GM18951 (cell line): ENCODE measurements at regions not wholly inside any gene's neighbourhood (a gene's known extent, or its start where the extent isn't known, plus 50 kb on each side); places are given as distances from the start of the nearest gene placed in this dataset.
"Not testable (repeated sequence)": the region's sequence is repeated elsewhere in the genome, so short reads cannot be mapped to it uniquely, and the experiment has no call there.

Experiments
- POLR2A ChIP-seq: IDR thresholded peaks from 4 replicates; pipeline ENCODE4 v1.6.1; 2011; ENCODE audit warnings: mild to moderate bottlenecking; ENCODE audit not compliant: insufficient read length, insufficient read depth; ENCODE audit errors: extremely low read depth
- in situ Hi-C: fragments of 300-500 bp; cut with MboI; formaldehyde crosslinking; loops from one replicate; pipeline ENCODE4 v1.12.0; 2022; ENCODE audit warnings: low sequenced_read_pairs, mixed read lengths, inconsistent platforms; ENCODE audit not compliant: unreplicated experiment

DNA sequence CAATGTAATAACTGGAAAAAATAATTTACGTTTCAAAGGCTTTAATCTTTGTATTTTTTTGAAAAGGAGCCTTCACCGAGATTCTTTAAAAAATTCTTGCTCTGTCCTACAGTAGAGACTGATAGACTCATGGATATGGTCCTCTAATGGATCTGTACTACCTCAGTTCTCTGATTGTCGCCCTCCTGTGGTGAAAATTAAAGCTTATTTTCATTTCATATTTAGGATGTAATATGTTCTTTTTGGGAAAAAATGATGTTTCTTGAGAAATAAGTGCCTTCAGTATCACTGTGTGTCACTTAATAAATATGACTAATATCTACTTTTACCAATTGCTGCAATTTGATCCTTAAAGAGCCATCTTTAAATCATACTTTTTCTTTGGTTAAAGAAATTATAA lies 4593.3 kb upstream of the OR11H1 start:
- in situ Hi-C loops = loop anchor here (25.0 kb wide), 1 partner anchor 653 kb away; no protein-coding TSS in a partner anchor

DNA sequence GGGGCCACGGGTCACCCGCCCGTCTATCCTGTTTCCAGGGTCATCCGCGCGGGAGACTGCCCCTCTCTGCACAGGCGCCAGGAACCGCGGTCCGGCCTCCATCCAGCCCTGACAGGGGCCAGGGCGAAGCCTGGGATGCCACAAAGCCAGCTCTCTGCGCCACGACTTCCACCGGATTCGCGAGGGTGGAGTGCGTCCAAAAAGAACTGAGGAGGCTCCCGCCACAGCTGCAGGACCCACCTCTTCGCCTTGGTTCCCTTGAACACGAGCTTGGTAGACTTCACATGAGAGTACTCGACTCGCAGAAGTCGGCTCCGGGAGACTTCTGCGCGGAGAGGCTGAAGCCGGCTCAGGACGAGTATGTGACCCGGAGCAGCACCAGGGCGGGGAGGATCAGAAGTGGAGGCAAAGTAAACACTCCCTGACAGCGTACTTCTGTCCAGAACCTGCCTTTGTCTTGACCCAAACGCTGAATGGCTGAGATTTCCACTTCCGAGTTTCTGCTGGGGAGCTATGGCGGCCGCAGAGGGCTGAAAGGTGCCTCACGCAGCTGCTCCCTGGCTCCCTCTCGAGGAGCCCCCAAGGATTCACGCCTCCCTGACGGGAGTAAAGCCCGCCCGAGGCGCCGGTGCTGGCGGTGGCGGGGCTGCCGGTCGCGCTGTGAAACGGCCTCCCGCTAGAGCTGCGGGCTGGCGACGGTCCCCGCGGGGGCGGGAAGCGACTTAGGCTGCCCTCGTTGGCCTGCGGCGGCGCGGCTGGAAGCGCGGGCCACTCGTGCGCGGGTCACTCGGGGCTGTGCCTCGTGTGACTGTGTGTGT lies 4566.7 kb upstream of the OR11H1 start:
- in situ Hi-C loops = no loop called here
- TF ChIP-seq POLR2A = no peak

DNA sequence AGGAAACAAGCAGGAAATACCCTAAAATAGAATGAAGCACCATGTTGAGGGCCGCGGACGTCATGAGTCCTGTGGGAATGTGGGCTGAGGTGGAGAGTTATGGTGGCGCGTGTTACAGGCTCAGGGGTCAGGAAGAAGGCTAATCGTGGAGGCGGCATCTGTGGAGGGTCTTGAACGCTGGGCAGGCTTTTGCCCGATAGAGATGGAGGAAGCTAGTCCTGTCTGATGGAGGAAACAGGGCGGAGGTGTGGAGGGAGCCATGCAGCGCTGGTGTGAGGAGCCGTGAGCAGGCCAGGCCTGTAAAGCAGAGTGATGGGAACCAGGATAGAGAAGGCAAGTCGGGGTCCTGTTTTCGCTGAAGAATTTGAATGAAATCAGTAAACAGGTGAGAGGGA lies 4566.1 kb upstream of the OR11H1 start:
- in situ Hi-C loops = not testable (repeated sequence)
